ENCODE measurements at regions not wholly inside any gene's neighbourhood (a gene's known extent, or its start where the extent isn't known, plus 50 kb on each side); places are given as distances from the start of the nearest gene placed in this dataset.

GRCh38 chr6:121639021-121639420, 203.6 kb downstream of the GJA1 start:
- no peak for TF ChIP-seq CTCF (IDR thresholded peaks at IDR 0.05)
- Mint-ChIP-seq H3K4me1 (no peaks in the 10 kb centered on the region), H3K36me3 (no peaks in the 10 kb centered on the region), H3K27ac (no peak overlapping the region), H3K9me3 (peaks cover 10 to 16% of the 10 kb centered on the region in 2 donors), H3K4me3 (no peak overlapping the region), H3K27me3 (ENCODE audit: low read depth in 2 of 2) (no peaks in the 10 kb centered on the region)
- ATAC-seq (no peak), DNase-seq (no peak)
- intact Hi-C loops (cut with micrococcal nuclease): no loop called here
- no peaks in the 10 kb centered on the region for H3K9me3 ChIP-seq (ENCODE audit: control insufficient read depth, insufficient read depth, low read length)
- no peaks in the 10 kb centered on the region for H3K27me3 ChIP-seq (ENCODE audit: control insufficient read depth, insufficient read depth, low read length)
- H3K27ac ChIP-seq (ENCODE audit: low read length): no peak overlapping the region
- no peaks in the 10 kb centered on the region for H3K4me1 ChIP-seq (ENCODE audit: control insufficient read depth, insufficient read depth, low read length)
- 96% methylated on average over 2 of the region's 2 CpGs for WGBS (ENCODE audit: insufficient coverage)
- H3K4me3 ChIP-seq (ENCODE audit: low read length): no peak overlapping the region
- H3K36me3 ChIP-seq (ENCODE audit: control insufficient read depth, insufficient read depth, low read length): no peaks in the 10 kb centered on the region

GRCh38 chr6:121641158-121641557, 205.7 kb downstream of the GJA1 start:
- H3K4me3 Mint-ChIP-seq: no peak overlapping the region
- Histone ChIP-seq H3K27ac (ENCODE audit: low read length) (no peak overlapping the region), H3K27me3 (ENCODE audit: control insufficient read depth, insufficient read depth, low read length) (no peaks in the 10 kb centered on the region), H3K4me1 (ENCODE audit: control insufficient read depth, insufficient read depth, low read length) (no peaks in the 10 kb centered on the region), H3K36me3 (ENCODE audit: control insufficient read depth, insufficient read depth, low read length) (no peaks in the 10 kb centered on the region), H3K4me3 (ENCODE audit: low read length) (no peak overlapping the region), H3K9me3 (ENCODE audit: control insufficient read depth, insufficient read depth, low read length) (no peaks in the 10 kb centered on the region)
- H3K27me3 Mint-ChIP-seq (ENCODE audit: low read depth in 2 of 2): no peaks in the 10 kb centered on the region
- no peak overlapping the region for H3K27ac Mint-ChIP-seq
- DNase-seq (no peak), ATAC-seq (no peak)
- peaks cover 7 to 16% of the 10 kb centered on the region in 2 donors for H3K9me3 Mint-ChIP-seq
- H3K36me3 Mint-ChIP-seq: no peaks in the 10 kb centered on the region
- intact Hi-C loops (cut with micrococcal nuclease): no loop called here
- 74% methylated on average over 3 of the region's 3 CpGs for whole genome bisulfite sequencing (ENCODE audit: insufficient coverage)
- TF ChIP-seq CTCF (IDR thresholded peaks at IDR 0.05): no peak
- peaks cover 0 to 5% of the 10 kb centered on the region in 2 donors for H3K4me1 Mint-ChIP-seq

- H3K27me3 Mint-ChIP-seq (ENCODE audit: low read depth in 2 of 2): no peaks in the 10 kb centered on the region
- H3K4me1 ChIP-seq (ENCODE audit: control insufficient read depth, insufficient read depth, low read length): no peaks in the 10 kb centered on the region
- no peak for DNase-seq
- peaks cover 7 to 15% of the 10 kb centered on the region in 2 donors for H3K9me3 Mint-ChIP-seq
- H3K36me3 ChIP-seq (ENCODE audit: control insufficient read depth, insufficient read depth, low read length): no peaks in the 10 kb centered on the region
- no peak overlapping the region for H3K27ac Mint-ChIP-seq
- H3K4me3 ChIP-seq (ENCODE audit: low read length): no peak overlapping the region
- WGBS (ENCODE audit: insufficient coverage): no CpG with 5 or more reads among the region's 1 CpG
- TF ChIP-seq CTCF (IDR thresholded peaks at IDR 0.05): no peak
- no peaks in the 10 kb centered on the region for H3K27me3 ChIP-seq (ENCODE audit: control insufficient read depth, insufficient read depth, low read length)
- H3K36me3 Mint-ChIP-seq: no peaks in the 10 kb centered on the region
- no peaks in the 10 kb centered on the region for H3K9me3 ChIP-seq (ENCODE audit: control insufficient read depth, insufficient read depth, low read length)
- no peak overlapping the region for H3K27ac ChIP-seq (ENCODE audit: low read length)
- ATAC-seq: no peak
- intact Hi-C loops (cut with micrococcal nuclease): no loop called here
- H3K4me3 Mint-ChIP-seq: no peak overlapping the region
- peaks cover 0 to 5% of the 10 kb centered on the region in 2 donors for H3K4me1 Mint-ChIP-seq
Observed at GRCh38 chr6:121645100-121645745, 209.8 kb downstream of the GJA1 start.

- DNase-seq (no peak), ATAC-seq (no peak)
- no peak overlapping the region for H3K4me3 Mint-ChIP-seq
- no peak overlapping the region for H3K27ac Mint-ChIP-seq
- no peak overlapping the region for H3K27ac ChIP-seq (ENCODE audit: low read length)
- H3K27me3 ChIP-seq (ENCODE audit: control insufficient read depth, insufficient read depth, low read length): no peaks in the 10 kb centered on the region
- H3K36me3 ChIP-seq (ENCODE audit: control insufficient read depth, insufficient read depth, low read length): no peaks in the 10 kb centered on the region
- H3K36me3 Mint-ChIP-seq: no peaks in the 10 kb centered on the region
- H3K4me3 ChIP-seq (ENCODE audit: low read length): no peak overlapping the region
- H3K4me1 Mint-ChIP-seq: peaks cover 0 to 5% of the 10 kb centered on the region in 2 donors
- intact Hi-C loops (cut with micrococcal nuclease): no loop called here
- peaks cover 5 to 13% of the 10 kb centered on the region in 2 donors for H3K9me3 Mint-ChIP-seq
- TF ChIP-seq CTCF (IDR thresholded peaks at IDR 0.05): no peak
- H3K27me3 Mint-ChIP-seq (ENCODE audit: low read depth in 2 of 2): no peaks in the 10 kb centered on the region
- H3K4me1 ChIP-seq (ENCODE audit: control insufficient read depth, insufficient read depth, low read length): no peaks in the 10 kb centered on the region
- H3K9me3 ChIP-seq (ENCODE audit: control insufficient read depth, insufficient read depth, low read length): no peaks in the 10 kb centered on the region
Observed at GRCh38 chr6:121647905-121648304, 212.5 kb downstream of the GJA1 start.
